SK-N-SH treated with all-trans-retinoic acid at 6 μM for 48 hours (cell line): ENCODE measurements at regions not wholly inside any gene's neighbourhood (a gene's known extent, or its start where the extent isn't known, plus 50 kb on each side); places are given as distances from the start of the nearest gene placed in this dataset.

Experiments used
- ATAC-seq: fragments of 200-7000 bp; cut with Tn5 transposase; 3 replicates; pipeline ENCODE4 v1.9.1; 2020; ENCODE audit warnings: mild to moderate bottlenecking, moderate library complexity
- ARNTL ChIP-seq: fragments of 450-650 bp; formaldehyde crosslinking; IDR thresholded peaks from 2 replicates; pipeline ENCODE4 v1.5.0; 2020; ENCODE audit warnings: low read depth, mild to moderate bottlenecking, moderate library complexity, borderline replicate concordance
- BACH2 ChIP-seq: fragments of 250-450 bp; sonication (Bioruptor Pico); IDR thresholded peaks from 2 replicates; pipeline ENCODE4 v1.9.0; 2021; ENCODE audit warnings: mild to moderate bottlenecking, borderline replicate concordance
- GLIS3 ChIP-seq: fragments of 250-450 bp; sonication (Bioruptor Pico); IDR thresholded peaks from 2 replicates; pipeline ENCODE4 v1.5.0; 2020; ENCODE audit warnings: mild to moderate bottlenecking, moderate library complexity
- OSR1 ChIP-seq: fragments of 250-450 bp; sonication (Bioruptor Pico); IDR thresholded peaks from 2 replicates; pipeline ENCODE4 v1.8.0; 2022; ENCODE audit warnings: moderate library complexity, mild to moderate bottlenecking, inconsistent platforms
- PPARA ChIP-seq: fragments of 250-450 bp; sonication (Bioruptor Pico); IDR thresholded peaks from 2 replicates; pipeline ENCODE4 v1.5.0; 2020; ENCODE audit warnings: mild to moderate bottlenecking, borderline replicate concordance
- RARB ChIP-seq: fragments of 250-450 bp; sonication (Bioruptor Pico); IDR thresholded peaks from 2 replicates; pipeline ENCODE4 v1.8.0; 2021; ENCODE audit warnings: mild to moderate bottlenecking, moderate library complexity
- SNAI2 ChIP-seq: fragments of 250-450 bp; sonication (Bioruptor Pico); IDR thresholded peaks from 2 replicates; pipeline ENCODE4 v1.5.0; 2020; ENCODE audit warnings: mild to moderate bottlenecking, moderate library complexity
- TCF4 ChIP-seq: fragments of 250-450 bp; sonication (Bioruptor Pico); IDR thresholded peaks from 2 replicates; pipeline ENCODE4 v1.8.0; 2021; ENCODE audit warnings: mild to moderate bottlenecking, moderate library complexity, borderline replicate concordance
- TOX ChIP-seq: fragments of 250-450 bp; sonication (Bioruptor Pico); IDR thresholded peaks from 2 replicates; pipeline ENCODE4 v1.8.0; 2021; ENCODE audit warnings: mild to moderate bottlenecking, moderate library complexity, borderline replicate concordance
- ZC3H10 ChIP-seq: fragments of 250-450 bp; sonication (Bioruptor Pico); IDR thresholded peaks from 2 replicates; pipeline ENCODE4 v1.5.1; 2021; ENCODE audit warnings: mild to moderate bottlenecking, moderate library complexity
- ZFP3 ChIP-seq: fragments of 250-450 bp; sonication (Bioruptor Pico); IDR thresholded peaks from 2 replicates; pipeline ENCODE4 v1.5.0; 2020; ENCODE audit warnings: mild to moderate bottlenecking, moderate library complexity
- ZFP30 ChIP-seq: fragments of 450-650 bp; formaldehyde crosslinking; IDR thresholded peaks from 2 replicates; pipeline ENCODE4 v1.5.0; 2022; ENCODE audit warnings: mild to moderate bottlenecking, moderate library complexity
- ZNF565 ChIP-seq: fragments of 450-650 bp; formaldehyde crosslinking; conservative IDR thresholded peaks from 2 replicates; pipeline ENCODE4 v1.5.0; 2020; ENCODE audit warnings: low read depth, mild to moderate bottlenecking, moderate library complexity
- ZNF70 ChIP-seq: fragments of 450-650 bp; formaldehyde crosslinking; IDR thresholded peaks from 2 replicates; pipeline ENCODE4 v1.5.0; 2020; ENCODE audit warnings: mild to moderate bottlenecking, moderate library complexity
- ZNF8 ChIP-seq: fragments of 450-650 bp; formaldehyde crosslinking; IDR thresholded peaks from 2 replicates; pipeline ENCODE4 v1.5.0; 2020; ENCODE audit warnings: mild to moderate bottlenecking, moderate library complexity
- TF ChIP-seq, protein P1 (sequence below): fragments of 250-450 bp; sonication (Bioruptor Pico); IDR thresholded peaks from 2 replicates; pipeline ENCODE4 v1.5.1; 2020; ENCODE audit warnings: low read depth, mild to moderate bottlenecking, moderate library complexity
- TF ChIP-seq, protein P2 (sequence below): fragments of 250-450 bp; sonication (Bioruptor Pico); IDR thresholded peaks from 2 replicates; pipeline ENCODE4 v1.8.0; 2020; ENCODE audit warnings: mild to moderate bottlenecking, moderate library complexity, borderline replicate concordance
- TF ChIP-seq, protein P3 (sequence below): fragments of 250-450 bp; sonication (Bioruptor Pico); IDR thresholded peaks from 2 replicates; pipeline ENCODE4 v1.5.0; 2020; ENCODE audit warnings: mild to moderate bottlenecking, moderate library complexity
- TF ChIP-seq, protein P4 (sequence below): fragments of 250-450 bp; sonication (Bioruptor Pico); IDR thresholded peaks from 2 replicates; pipeline ENCODE4 v1.5.1; 2021; ENCODE audit warnings: mild to moderate bottlenecking, moderate library complexity

DNA sequence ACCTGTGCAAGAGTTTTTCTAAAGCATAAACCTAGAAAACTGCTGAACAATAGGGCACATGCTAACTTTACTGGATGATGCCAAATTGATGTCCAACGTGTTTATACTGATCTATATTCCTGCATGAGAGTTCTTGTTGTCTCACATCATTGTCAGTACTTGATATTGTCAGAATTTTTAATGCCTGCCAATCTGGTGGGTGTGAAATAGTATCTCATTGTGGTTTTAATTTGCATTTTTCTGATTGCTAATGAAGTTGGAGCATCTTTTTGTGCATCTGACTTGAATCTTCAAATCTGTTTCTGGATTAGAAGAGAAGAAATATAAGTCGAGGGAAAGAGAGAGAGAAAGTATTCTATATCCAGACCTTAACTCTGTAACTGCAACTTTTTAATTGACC is 309.8 kb upstream of the KIAA1217 start:
- TF ChIP-seq RARB (CRISPR knock-in tag) (no peak), ZC3H10 (no peak), ZFP3 (CRISPR knock-in tag) (no peak), ZNF8 (CRISPR knock-in tag) (no peak), ZFP30 (CRISPR knock-in tag) (no peak), SNAI2 (no peak), PPARA (CRISPR knock-in tag) (no peak), TOX (CRISPR knock-in tag) (no peak), ZNF565 (CRISPR knock-in tag) (no peak), ZNF70 (CRISPR knock-in tag) (no peak), GLIS3 (no peak)
- TF ChIP-seq, protein P1, sequence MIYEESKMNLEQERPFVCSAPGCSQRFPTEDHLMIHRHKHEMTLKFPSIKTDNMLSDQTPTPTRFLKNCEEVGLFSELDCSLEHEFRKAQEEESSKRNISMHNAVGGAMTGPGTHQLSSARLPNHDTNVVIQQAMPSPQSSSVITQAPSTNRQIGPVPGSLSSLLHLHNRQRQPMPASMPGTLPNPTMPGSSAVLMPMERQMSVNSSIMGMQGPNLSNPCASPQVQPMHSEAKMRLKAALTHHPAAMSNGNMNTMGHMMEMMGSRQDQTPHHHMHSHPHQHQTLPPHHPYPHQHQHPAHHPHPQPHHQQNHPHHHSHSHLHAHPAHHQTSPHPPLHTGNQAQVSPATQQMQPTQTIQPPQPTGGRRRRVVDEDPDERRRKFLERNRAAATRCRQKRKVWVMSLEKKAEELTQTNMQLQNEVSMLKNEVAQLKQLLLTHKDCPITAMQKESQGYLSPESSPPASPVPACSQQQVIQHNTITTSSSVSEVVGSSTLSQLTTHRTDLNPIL: no peak
- TF ChIP-seq, protein P2, sequence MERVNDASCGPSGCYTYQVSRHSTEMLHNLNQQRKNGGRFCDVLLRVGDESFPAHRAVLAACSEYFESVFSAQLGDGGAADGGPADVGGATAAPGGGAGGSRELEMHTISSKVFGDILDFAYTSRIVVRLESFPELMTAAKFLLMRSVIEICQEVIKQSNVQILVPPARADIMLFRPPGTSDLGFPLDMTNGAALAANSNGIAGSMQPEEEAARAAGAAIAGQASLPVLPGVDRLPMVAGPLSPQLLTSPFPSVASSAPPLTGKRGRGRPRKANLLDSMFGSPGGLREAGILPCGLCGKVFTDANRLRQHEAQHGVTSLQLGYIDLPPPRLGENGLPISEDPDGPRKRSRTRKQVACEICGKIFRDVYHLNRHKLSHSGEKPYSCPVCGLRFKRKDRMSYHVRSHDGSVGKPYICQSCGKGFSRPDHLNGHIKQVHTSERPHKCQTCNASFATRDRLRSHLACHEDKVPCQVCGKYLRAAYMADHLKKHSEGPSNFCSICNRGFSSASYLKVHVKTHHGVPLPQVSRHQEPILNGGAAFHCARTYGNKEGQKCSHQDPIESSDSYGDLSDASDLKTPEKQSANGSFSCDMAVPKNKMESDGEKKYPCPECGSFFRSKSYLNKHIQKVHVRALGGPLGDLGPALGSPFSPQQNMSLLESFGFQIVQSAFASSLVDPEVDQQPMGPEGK (CRISPR knock-in tag): no peak
- TF ChIP-seq, protein P3, sequence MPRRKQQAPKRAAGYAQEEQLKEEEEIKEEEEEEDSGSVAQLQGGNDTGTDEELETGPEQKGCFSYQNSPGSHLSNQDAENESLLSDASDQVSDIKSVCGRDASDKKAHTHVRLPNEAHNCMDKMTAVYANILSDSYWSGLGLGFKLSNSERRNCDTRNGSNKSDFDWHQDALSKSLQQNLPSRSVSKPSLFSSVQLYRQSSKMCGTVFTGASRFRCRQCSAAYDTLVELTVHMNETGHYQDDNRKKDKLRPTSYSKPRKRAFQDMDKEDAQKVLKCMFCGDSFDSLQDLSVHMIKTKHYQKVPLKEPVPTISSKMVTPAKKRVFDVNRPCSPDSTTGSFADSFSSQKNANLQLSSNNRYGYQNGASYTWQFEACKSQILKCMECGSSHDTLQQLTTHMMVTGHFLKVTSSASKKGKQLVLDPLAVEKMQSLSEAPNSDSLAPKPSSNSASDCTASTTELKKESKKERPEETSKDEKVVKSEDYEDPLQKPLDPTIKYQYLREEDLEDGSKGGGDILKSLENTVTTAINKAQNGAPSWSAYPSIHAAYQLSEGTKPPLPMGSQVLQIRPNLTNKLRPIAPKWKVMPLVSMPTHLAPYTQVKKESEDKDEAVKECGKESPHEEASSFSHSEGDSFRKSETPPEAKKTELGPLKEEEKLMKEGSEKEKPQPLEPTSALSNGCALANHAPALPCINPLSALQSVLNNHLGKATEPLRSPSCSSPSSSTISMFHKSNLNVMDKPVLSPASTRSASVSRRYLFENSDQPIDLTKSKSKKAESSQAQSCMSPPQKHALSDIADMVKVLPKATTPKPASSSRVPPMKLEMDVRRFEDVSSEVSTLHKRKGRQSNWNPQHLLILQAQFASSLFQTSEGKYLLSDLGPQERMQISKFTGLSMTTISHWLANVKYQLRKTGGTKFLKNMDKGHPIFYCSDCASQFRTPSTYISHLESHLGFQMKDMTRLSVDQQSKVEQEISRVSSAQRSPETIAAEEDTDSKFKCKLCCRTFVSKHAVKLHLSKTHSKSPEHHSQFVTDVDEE: no peak
- TF ChIP-seq, protein P4, sequence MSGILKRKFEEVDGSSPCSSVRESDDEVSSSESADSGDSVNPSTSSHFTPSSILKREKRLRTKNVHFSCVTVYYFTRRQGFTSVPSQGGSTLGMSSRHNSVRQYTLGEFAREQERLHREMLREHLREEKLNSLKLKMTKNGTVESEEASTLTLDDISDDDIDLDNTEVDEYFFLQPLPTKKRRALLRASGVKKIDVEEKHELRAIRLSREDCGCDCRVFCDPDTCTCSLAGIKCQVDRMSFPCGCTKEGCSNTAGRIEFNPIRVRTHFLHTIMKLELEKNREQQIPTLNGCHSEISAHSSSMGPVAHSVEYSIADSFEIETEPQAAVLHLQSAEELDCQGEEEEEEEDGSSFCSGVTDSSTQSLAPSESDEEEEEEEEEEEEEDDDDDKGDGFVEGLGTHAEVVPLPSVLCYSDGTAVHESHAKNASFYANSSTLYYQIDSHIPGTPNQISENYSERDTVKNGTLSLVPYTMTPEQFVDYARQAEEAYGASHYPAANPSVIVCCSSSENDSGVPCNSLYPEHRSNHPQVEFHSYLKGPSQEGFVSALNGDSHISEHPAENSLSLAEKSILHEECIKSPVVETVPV (CRISPR knock-in tag): no peak
- TF ChIP-seq, all 23 proteins: peak for 0
- ATAC-seq: no peak

DNA sequence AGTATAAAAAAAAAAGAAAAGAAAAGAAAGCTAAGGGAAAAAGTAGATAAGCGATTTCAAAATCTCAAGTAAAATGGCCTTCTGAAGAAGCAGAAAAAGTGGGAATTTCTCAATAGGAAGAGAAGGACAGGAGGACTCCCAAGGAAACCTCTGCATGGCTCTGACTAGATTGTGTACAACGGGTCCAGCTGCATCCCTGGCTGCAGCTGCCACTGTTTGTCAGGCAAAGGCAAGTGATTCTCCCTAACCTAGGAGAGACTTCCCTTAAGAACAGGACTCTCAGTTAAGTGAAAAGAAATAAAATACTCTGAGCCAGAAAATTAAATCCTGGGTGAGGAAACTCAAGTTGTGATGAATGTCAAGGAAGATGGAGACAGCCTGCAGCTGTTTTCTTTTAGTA is 298.6 kb upstream of the KIAA1217 start:
- no peak for ATAC-seq
- TF ChIP-seq PPARA (CRISPR knock-in tag) (no peak), ARNTL (no peak), OSR1 (CRISPR knock-in tag) (no peak), ZNF70 (CRISPR knock-in tag) (no peak), SNAI2 (no peak)

DNA sequence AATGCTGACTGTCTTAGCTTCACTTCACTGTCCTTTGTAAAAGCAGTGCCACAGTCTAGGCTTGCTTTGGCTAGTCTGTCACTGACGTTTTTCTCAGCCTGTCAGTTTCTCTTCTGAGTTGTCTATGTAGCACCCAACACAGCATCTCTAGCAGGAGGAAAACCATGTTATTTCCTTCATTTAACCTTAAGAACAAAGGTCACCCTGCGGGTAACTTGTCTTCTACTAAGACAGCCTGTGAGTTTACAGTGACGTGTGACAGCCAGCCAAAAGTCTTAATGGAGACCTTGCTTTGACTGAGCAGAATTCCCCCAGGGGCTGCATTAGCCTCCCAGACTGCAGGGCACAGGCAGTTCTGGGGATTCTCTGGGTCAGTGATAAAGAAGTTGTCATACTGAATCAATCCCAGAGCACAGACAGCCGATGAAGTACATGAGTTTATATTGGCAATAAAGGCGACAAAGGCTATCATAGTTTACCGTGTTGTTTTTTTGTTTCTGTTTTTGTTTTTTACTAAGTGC is 296.0 kb upstream of the KIAA1217 start:
- ATAC-seq: no peak; the same call in 2 of the 3 replicates

More for the DNA sequence above, 296.0 kb upstream of the KIAA1217 start:
- no peak for TF ChIP-seq RARB (CRISPR knock-in tag)
- no peak for TF ChIP-seq ZFP3 (CRISPR knock-in tag)
- TF ChIP-seq ZNF8 (CRISPR knock-in tag): no peak
- no peak for TF ChIP-seq BACH2
- TF ChIP-seq, protein P3: no peak
- TF ChIP-seq TCF4 (CRISPR knock-in tag): no peak
